D721Med (cell line): ENCODE measurements at regions not wholly inside any gene's neighbourhood (a gene's known extent, or its start where the extent isn't known, plus 50 kb on each side); places are given as distances from the start of the nearest gene placed in this dataset.

Experiments used
- DNase-seq: peaks from one replicate; pipeline ENCODE4 v3.0.0; 2011; ENCODE audit warnings: low spot score; ENCODE audit not compliant: insufficient read length
- FAIRE-seq: peaks from 2 replicates; lab custom pipeline; 2011; peaks lifted over from hg19 to GRCh38; lab: Jason Lieb, UNC
- CTCF ChIP-seq: IDR thresholded peaks from 2 replicates; pipeline ENCODE4 v1.5.1; 2012; ENCODE audit warnings: mild to moderate bottlenecking, control low read depth; ENCODE audit not compliant: insufficient read depth; ENCODE audit errors: missing control alignments

- DNase-seq (no peak), FAIRE-seq (no peak)
- TF ChIP-seq CTCF: no peak
These were observed 204.1 kb upstream of the TOX3 start for GRCh38 chr16:52751035-52751434.

- DNase-seq (no peak), FAIRE-seq (no peak)
These were observed 201.8 kb upstream of the TOX3 start for GRCh38 chr16:52748741-52749140.

GRCh38 chr16:52747088-52747595, 200.2 kb upstream of the TOX3 start:
- FAIRE-seq (no peak), DNase-seq (no peak)
- no peak for TF ChIP-seq CTCF

More at GRCh38 chr16:52748741-52749140, 201.8 kb upstream of the TOX3 start:
- TF ChIP-seq CTCF: no peak

- FAIRE-seq (no peak), DNase-seq (no peak)
- no peak for TF ChIP-seq CTCF
These were observed 196.8 kb upstream of the TOX3 start for GRCh38 chr16:52743707-52744106.

- TF ChIP-seq CTCF: no peak
- no peak for FAIRE-seq
- no peak for DNase-seq
These were observed 195.7 kb upstream of the TOX3 start for GRCh38 chr16:52742608-52743170.

GRCh38 chr16:52742052-52742451, 195.1 kb upstream of the TOX3 start:
- no peak for DNase-seq
- no peak for FAIRE-seq
- no peak for TF ChIP-seq CTCF

- FAIRE-seq: no peak
- no peak for DNase-seq
- TF ChIP-seq CTCF: no peak
These were observed 194.4 kb upstream of the TOX3 start for GRCh38 chr16:52741351-52741750.
